ENCODE measurements at regions not wholly inside any gene's neighbourhood (a gene's known extent, or its start where the extent isn't known, plus 50 kb on each side); places are given as distances from the start of the nearest gene placed in this dataset.
"Not testable (repeated sequence)": the region's sequence is repeated elsewhere in the genome, so short reads cannot be mapped to it uniquely, and the experiment has no call there.

- no peak overlapping the region for H3K27ac ChIP-seq
- TF ChIP-seq CTCF (conservative IDR thresholded peaks at IDR 0.05) = no peak
Measured at GRCh38 chr5:166617507-166617906, 1673.9 kb upstream of the WWC1 start.

GRCh38 chr5:166618526-166618925, 1672.9 kb upstream of the WWC1 start:
- TF ChIP-seq CTCF (conservative IDR thresholded peaks at IDR 0.05) = no peak
- H3K27ac ChIP-seq = no peak overlapping the region

GRCh38 chr5:166624573-166624972, 1666.9 kb upstream of the WWC1 start:
- no peak for TF ChIP-seq CTCF (conservative IDR thresholded peaks at IDR 0.05)
- no peak overlapping the region for H3K27ac ChIP-seq

- TF ChIP-seq CTCF (conservative IDR thresholded peaks at IDR 0.05) = no peak
- no peak overlapping the region for H3K27ac ChIP-seq
Measured at GRCh38 chr5:166625210-166625865, 1666.1 kb upstream of the WWC1 start.

GRCh38 chr5:166637295-166637694, 1654.2 kb upstream of the WWC1 start:
- TF ChIP-seq CTCF (conservative IDR thresholded peaks at IDR 0.05) = no peak
- no peak overlapping the region for H3K27ac ChIP-seq

- H3K27ac ChIP-seq = no peak overlapping the region
- no peak for TF ChIP-seq CTCF (conservative IDR thresholded peaks at IDR 0.05)
Measured at GRCh38 chr5:166639151-166639550, 1652.3 kb upstream of the WWC1 start.

GRCh38 chr5:166640136-166640535, 1651.3 kb upstream of the WWC1 start:
- not testable (repeated sequence) for H3K27ac ChIP-seq

GRCh38 chr5:166648736-166649135, 1642.7 kb upstream of the WWC1 start:
- TF ChIP-seq CTCF (conservative IDR thresholded peaks at IDR 0.05) = no peak
- no peak overlapping the region for H3K27ac ChIP-seq
